Esophagus squamous epithelium (tissue), 5 donors: ENCODE measurements at regions not wholly inside any gene's neighbourhood (a gene's known extent, or its start where the extent isn't known, plus 50 kb on each side); places are given as distances from the start of the nearest gene placed in this dataset.

Experiments used
- DNase-seq: peaks from one replicate; lab custom pipeline; 2025; lab: John Stamatoyannopoulos, UW
- H3K27ac ChIP-seq, 4 donors: fragments of 200-600 bp; sonication (generic); one replicate each; pipeline ENCODE4 v1.5.1; 2016 to 2019; ENCODE audit warnings: mild to moderate bottlenecking in 1 of 4
- H3K27me3 ChIP-seq, 4 donors: fragments of 200-600 bp; sonication (generic); 1 replicate in 3 of 4; 2 replicates in 1 of 4; pipeline versions ENCODE4 v1.5.1 to v1.6.0; 2017 to 2021; ENCODE audit warnings: antibody characterized with exemption in 1 of 4
- H3K36me3 ChIP-seq, 3 donors: fragments of 200-600 bp; sonication (generic); one replicate each; pipeline ENCODE4 v1.5.1; 2016 to 2019
- H3K4me1 ChIP-seq, 3 donors: fragments of 200-600 bp; sonication (generic); one replicate each; pipeline ENCODE4 v1.5.1; 2017 to 2019
- H3K4me3 ChIP-seq, 4 donors: fragments of 200-600 bp; sonication (generic); 1 replicate in 3 of 4; 2 replicates in 1 of 4; pipeline ENCODE4 v1.5.1; 2016 to 2019; ENCODE audit warnings: mild to moderate bottlenecking in 2 of 4, moderate library complexity in 1 of 4
- H3K9me3 ChIP-seq, 3 donors: fragments of 200-600 bp; sonication (generic); one replicate each; pipeline ENCODE4 v1.5.1; 2016 to 2019
- CTCF ChIP-seq, 6 experiments: fragments of 450-650 bp in 4 of 6; fragments of 200-600 bp in 2 of 6; sonication (generic) in 2 of 6; IDR thresholded peaks; one replicate each; pipeline ENCODE4 v1.5.1; 2016 to 2019; ENCODE audit warnings: antibody characterized with exemption in 6 of 6, mild to moderate bottlenecking in 4 of 6, moderate library complexity in 4 of 6
- POLR2A ChIP-seq, 4 donors: fragments of 450-650 bp; IDR thresholded peaks; one replicate each; pipeline ENCODE4 v1.6.1; 2017; ENCODE audit warnings: antibody characterized with exemption in 4 of 4, mild to moderate bottlenecking in 4 of 4, moderate library complexity in 3 of 4
- WGBS, 2 donors: methylation state at CpG; one replicate each; pipeline ENCODE4 v1.1.5; 2018; 5-methylcytosine and 5-hydroxymethylcytosine counted together
- intact Hi-C: fragments of 100-400 bp; cut with DNase I; formaldehyde crosslinking; loops from one replicate; pipeline ENCODE4 v1.15.0; 2022
- donor health status: DM: yes; HTN: yes; CAD: no.

DNA sequence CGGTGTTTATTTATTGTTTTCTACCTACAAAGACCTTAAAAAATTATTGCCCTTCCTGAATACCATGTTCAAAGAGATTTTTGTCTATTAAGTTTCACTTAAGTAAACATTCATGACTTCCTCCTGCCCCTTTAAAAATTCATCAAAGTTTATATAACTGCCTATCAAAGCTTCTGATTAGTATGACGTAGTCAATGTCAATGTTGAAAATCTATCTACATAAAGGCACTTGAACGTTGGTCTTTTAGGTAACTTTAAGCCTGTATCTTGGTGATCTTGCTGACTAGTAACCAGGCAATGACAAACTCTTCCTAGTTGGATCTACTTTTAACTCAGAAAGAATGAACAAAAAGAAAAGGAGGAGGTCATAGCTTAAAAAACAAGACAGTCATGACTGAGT is 97.2 kb downstream of the MAIP1 start:
- Histone ChIP-seq H3K27ac (no peak overlapping the region), H3K4me3 (no peak overlapping the region), H3K9me3 (peaks cover 0 to 4% (median 0%) of the 10 kb centered on the region in 3 donors), H3K27me3 (peaks cover 0 to 7% (median 0%) of the 10 kb centered on the region in 4 donors), H3K4me1 (no peaks in the 10 kb centered on the region), H3K36me3 (no peaks in the 10 kb centered on the region)
- no peak for DNase-seq
- intact Hi-C loops = no loop called here
- TF ChIP-seq POLR2A (IDR thresholded peaks at IDR 0.05) = no peak
- WGBS, 2 donors = 66 to 76% methylated on average over 3 of the region's 3 CpGs

DNA sequence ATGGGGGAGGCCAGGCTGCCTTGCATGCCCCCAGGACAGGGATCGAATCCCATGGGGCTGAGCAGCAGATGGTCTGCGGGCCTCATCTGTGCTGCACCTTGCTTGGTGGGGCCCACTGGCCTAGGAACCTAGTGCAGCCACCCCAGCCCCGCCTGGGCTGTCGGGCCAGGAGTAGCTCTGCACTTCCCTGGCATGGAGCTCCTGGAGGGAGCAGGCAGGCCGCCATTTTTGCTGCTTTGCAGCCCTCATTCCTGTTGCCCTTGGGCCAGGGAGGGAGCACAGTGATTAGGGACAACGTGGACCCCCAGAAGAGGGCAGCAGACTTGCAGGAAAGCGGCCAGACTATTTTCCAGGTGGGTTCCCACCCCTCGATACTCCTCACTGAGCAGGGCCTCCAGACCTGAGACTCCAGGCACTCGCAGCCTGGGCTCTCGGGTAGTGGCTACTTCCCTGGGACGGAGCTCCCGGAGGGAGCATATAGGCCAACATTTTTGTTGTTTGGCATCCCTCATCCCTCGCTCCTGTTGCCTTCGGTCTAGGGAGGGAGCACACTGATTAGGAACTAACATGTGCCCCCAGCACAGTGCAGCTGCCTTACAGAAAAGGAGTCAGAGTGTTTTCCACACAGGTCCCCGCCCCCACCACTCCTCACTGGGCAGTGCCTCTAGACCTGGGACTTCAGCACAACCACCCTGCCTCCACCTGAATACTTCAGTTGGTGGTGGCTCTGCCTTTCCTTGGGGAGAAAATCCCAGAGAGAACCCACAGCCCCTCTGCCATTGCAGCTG is 99.5 kb downstream of the MAIP1 start:
- Histone ChIP-seq H3K27ac (no peak overlapping the region), H3K4me1 (no peaks in the 10 kb centered on the region), H3K27me3 (peaks cover 0 to 7% (median 0%) of the 10 kb centered on the region in 4 donors), H3K36me3 (no peaks in the 10 kb centered on the region), H3K9me3 (peaks cover 0 to 4% (median 0%) of the 10 kb centered on the region in 3 donors), H3K4me3 (no peak overlapping the region)
- 87% methylated on average over 4 of the region's 15 CpGs; no CpG with 5 or more reads in 1 of the 2 donors for WGBS, 2 donors
- no peak for DNase-seq
- TF ChIP-seq POLR2A (IDR thresholded peaks at IDR 0.05) (no peak), CTCF (IDR thresholded peaks at IDR 0.05) (no peak)
- intact Hi-C loops = no loop called here

DNA sequence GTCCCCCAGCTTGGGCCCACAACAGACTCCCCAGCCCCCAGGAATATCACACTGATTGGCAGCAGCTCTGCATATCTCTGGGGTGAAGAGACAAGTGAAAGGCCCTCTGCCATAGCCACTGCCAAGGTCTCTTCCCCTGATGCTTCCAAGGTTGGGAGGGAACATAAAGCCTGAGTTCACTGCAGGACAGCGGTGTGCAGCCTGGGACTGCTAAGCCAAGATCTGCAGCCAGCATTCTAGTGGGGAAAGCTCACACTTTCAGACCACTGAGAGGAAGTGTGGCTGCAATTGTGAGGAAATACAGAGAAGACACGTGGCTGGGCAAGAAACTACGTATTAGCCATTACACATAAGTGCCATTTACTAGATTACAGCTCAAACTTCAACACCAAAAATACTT is 100.7 kb downstream of the MAIP1 start:
- Histone ChIP-seq H3K4me1 (no peaks in the 10 kb centered on the region), H3K9me3 (peaks cover 0 to 4% (median 0%) of the 10 kb centered on the region in 3 donors), H3K27ac (no peak overlapping the region), H3K27me3 (peaks cover 0 to 7% (median 0%) of the 10 kb centered on the region in 4 donors), H3K4me3 (no peak overlapping the region), H3K36me3 (no peaks in the 10 kb centered on the region)
- 52 to 63% methylated on average over 2 to 3 of the region's 3 CpGs for WGBS, 2 donors
- no peak for DNase-seq
- no peak for TF ChIP-seq CTCF (IDR thresholded peaks at IDR 0.05)
- no peak for TF ChIP-seq POLR2A (IDR thresholded peaks at IDR 0.05)
- intact Hi-C loops = no loop called here

- intact Hi-C loops = no loop called here
- H3K4me3 ChIP-seq = no peak overlapping the region
- no peak overlapping the region for H3K27ac ChIP-seq
- 67 to 78% methylated on average over 3 of the region's 3 CpGs for WGBS, 2 donors
- DNase-seq = no peak
- H3K9me3 ChIP-seq = no peaks in the 10 kb centered on the region
- no peaks in the 10 kb centered on the region for H3K27me3 ChIP-seq
- no peaks in the 10 kb centered on the region for H3K36me3 ChIP-seq
- TF ChIP-seq POLR2A (IDR thresholded peaks at IDR 0.05) (no peak), CTCF (IDR thresholded peaks at IDR 0.05) (no peak)
- H3K4me1 ChIP-seq = no peaks in the 10 kb centered on the region
Observed at GRCh38 chr2:200063155-200063554, 107.8 kb downstream of the MAIP1 start.

DNA sequence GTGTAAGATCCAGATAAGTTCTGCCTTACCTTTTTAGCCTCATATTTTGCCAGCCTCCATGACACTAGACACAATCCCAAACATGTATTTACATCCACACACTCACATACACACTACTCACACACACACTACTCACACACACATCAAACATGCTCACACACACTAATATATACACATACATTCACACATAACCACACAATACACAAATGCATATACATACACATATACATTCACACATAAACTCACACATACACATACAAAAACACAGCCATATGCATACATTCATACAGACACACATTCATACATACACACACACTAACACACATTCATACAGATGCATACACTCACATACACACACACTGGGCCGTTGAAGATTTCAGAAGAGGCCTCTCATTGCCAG is 109.5 kb downstream of the MAIP1 start:
- WGBS, 2 donors = 48 to 54% methylated on average over 1 of the region's 1 CpG

More for the DNA sequence above, 109.5 kb downstream of the MAIP1 start:
- no peaks in the 10 kb centered on the region for H3K27me3 ChIP-seq
- H3K4me1 ChIP-seq = no peaks in the 10 kb centered on the region
- no peak overlapping the region for H3K4me3 ChIP-seq
- DNase-seq = no peak
- no peaks in the 10 kb centered on the region for H3K36me3 ChIP-seq
- no peaks in the 10 kb centered on the region for H3K9me3 ChIP-seq
- H3K27ac ChIP-seq = no peak overlapping the region
- intact Hi-C loops = no loop called here
- TF ChIP-seq POLR2A (IDR thresholded peaks at IDR 0.05) (no peak), CTCF (IDR thresholded peaks at IDR 0.05) (no peak)
